Right ventricle myocardium superior (tissue), 1 donor: ENCODE measurements at regions not wholly inside any gene's neighbourhood (a gene's known extent, or its start where the extent isn't known, plus 50 kb on each side); places are given as distances from the start of the nearest gene placed in this dataset.
"Not testable (repeated sequence)": the region's sequence is repeated elsewhere in the genome, so short reads cannot be mapped to it uniquely, and the experiment has no call there.

ENCODE experiments used
- ATAC-seq: fragments of 200-7000 bp; cut with Tn5 transposase; one replicate; pipeline ENCODE4 v1.9.1; 2020; ENCODE audit warnings: mild to moderate bottlenecking; ENCODE audit not compliant: poor library complexity
- DNase-seq: peaks from one replicate; pipeline ENCODE4 v3.0.0-alpha.2; 2020
- intact Hi-C: fragments of 100-400 bp; cut with DNase I; formaldehyde crosslinking; loops from one replicate; pipeline ENCODE4 v1.11.2; 2022
- donor health status: DM: no; HTN: yes; CAD: no; lungs with severe emphysema.

GRCh38 chr10:78595269-78595619, 473.5 kb upstream of the ZMIZ1 start:
- intact Hi-C loops, result no loop called here
- DNase-seq, result no peak
- ATAC-seq, result no peak

- ATAC-seq, result no peak
- intact Hi-C loops, result no loop called here
- DNase-seq, result no peak
These were observed 472.2 kb upstream of the ZMIZ1 start for GRCh38 chr10:78596556-78596955.

GRCh38 chr10:78597796-78598555, 470.8 kb upstream of the ZMIZ1 start:
- intact Hi-C loops, result no loop called here
- no peak for ATAC-seq
- DNase-seq, result no peak

GRCh38 chr10:78599122-78599853, 469.5 kb upstream of the ZMIZ1 start:
- intact Hi-C loops, result no loop called here
- ATAC-seq (no peak), DNase-seq (no peak)

GRCh38 chr10:78600121-78600665, 468.6 kb upstream of the ZMIZ1 start:
- ATAC-seq, result no peak
- intact Hi-C loops, result no loop called here

GRCh38 chr10:78600740-78601139, 468.0 kb upstream of the ZMIZ1 start:
- ATAC-seq (no peak), DNase-seq (no peak)
- intact Hi-C loops, result no loop called here

More at GRCh38 chr10:78600121-78600665, 468.6 kb upstream of the ZMIZ1 start:
- no peak for DNase-seq

GRCh38 chr10:78602201-78602932, 466.4 kb upstream of the ZMIZ1 start:
- no peak for ATAC-seq
- no peak for DNase-seq
- intact Hi-C loops, result no loop called here

GRCh38 chr10:78604286-78604685, 464.5 kb upstream of the ZMIZ1 start:
- intact Hi-C loops, result no loop called here
- DNase-seq (no peak), ATAC-seq (no peak)

GRCh38 chr10:78604721-78605120, 464.0 kb upstream of the ZMIZ1 start:
- ATAC-seq (no peak), DNase-seq (no peak)
- intact Hi-C loops, result no loop called here

GRCh38 chr10:78605800-78606350, 462.9 kb upstream of the ZMIZ1 start:
- DNase-seq, result no peak
- intact Hi-C loops, result no loop called here
- ATAC-seq, result no peak

GRCh38 chr10:78606766-78607165, 462.0 kb upstream of the ZMIZ1 start:
- ATAC-seq, DNase-seq, intact Hi-C loops: not testable (repeated sequence)

GRCh38 chr10:78609976-78610375, 458.8 kb upstream of the ZMIZ1 start:
- ATAC-seq, result no peak
- no peak for DNase-seq
- intact Hi-C loops, result no loop called here

GRCh38 chr10:78613132-78613531, 455.6 kb upstream of the ZMIZ1 start:
- no peak for ATAC-seq

GRCh38 chr10:78614267-78614666, 454.5 kb upstream of the ZMIZ1 start:
- DNase-seq, result no peak
- no peak for ATAC-seq
- intact Hi-C loops, result no loop called here

More at GRCh38 chr10:78613132-78613531, 455.6 kb upstream of the ZMIZ1 start:
- intact Hi-C loops, result no loop called here
- no peak for DNase-seq

GRCh38 chr10:78614744-78615143, 454.0 kb upstream of the ZMIZ1 start:
- intact Hi-C loops, result no loop called here
- ATAC-seq (no peak), DNase-seq (no peak)

- no peak for DNase-seq
- intact Hi-C loops, result no loop called here
- no peak for ATAC-seq
These were observed 452.6 kb upstream of the ZMIZ1 start for GRCh38 chr10:78616125-78616695.

- intact Hi-C loops, result no loop called here
- DNase-seq (no peak), ATAC-seq (no peak)
These were observed 451.7 kb upstream of the ZMIZ1 start for GRCh38 chr10:78617115-78617514.

- DNase-seq (no peak), ATAC-seq (no peak)
- intact Hi-C loops, result no loop called here
These were observed 451.1 kb upstream of the ZMIZ1 start for GRCh38 chr10:78617631-78618030.

GRCh38 chr10:78618050-78618449, 450.7 kb upstream of the ZMIZ1 start:
- intact Hi-C loops, result no loop called here
- ATAC-seq (no peak), DNase-seq (no peak)
